Vagina (tissue), 2 donors: ENCODE measurements at regions not wholly inside any gene's neighbourhood (a gene's known extent, or its start where the extent isn't known, plus 50 kb on each side); places are given as distances from the start of the nearest gene placed in this dataset.

Experiments used
- CTCF ChIP-seq, 3 experiments: fragments of 450-650 bp in 2 of 3; fragments of 200-600 bp in 1 of 3; sonication (generic) in 1 of 3; IDR thresholded peaks; one replicate each; pipeline ENCODE4 v1.5.1; 2017 to 2019; ENCODE audit warnings: antibody characterized with exemption in 3 of 3, mild to moderate bottlenecking in 2 of 3, moderate library complexity in 2 of 3
- POLR2A ChIP-seq, 2 donors: fragments of 450-650 bp; IDR thresholded peaks; one replicate each; pipeline ENCODE4 v1.6.1; 2017; ENCODE audit warnings: antibody characterized with exemption in 2 of 2, mild to moderate bottlenecking in 2 of 2, moderate library complexity in 2 of 2

- TF ChIP-seq CTCF (IDR thresholded peaks at IDR 0.05): no peak
- no peak for TF ChIP-seq POLR2A (IDR thresholded peaks at IDR 0.05)
Measured at GRCh38 chr2:144099780-144100377, 420.0 kb downstream of the ZEB2 start.
